Smooth muscle cell (in vitro differentiated cells): ENCODE measurements at regions not wholly inside any gene's neighbourhood (a gene's known extent, or its start where the extent isn't known, plus 50 kb on each side); places are given as distances from the start of the nearest gene placed in this dataset.

ENCODE experiments used
- DNase-seq: peaks from one replicate; lab custom pipeline; 2025; ENCODE audit not compliant: unreplicated experiment; lab: John Stamatoyannopoulos, UW
- H2AFZ ChIP-seq: fragments of 200-600 bp; sonication (generic); 2 replicates; pipeline ENCODE4 v1.6.0; 2016; ENCODE audit warnings: antibody characterized with exemption, low read depth, mild to moderate bottlenecking
- H3F3A ChIP-seq: fragments of 200-600 bp; sonication (generic); 2 replicates; pipeline ENCODE4 v1.6.0; 2017; ENCODE audit warnings: antibody characterized with exemption, low read depth
- H3K27ac ChIP-seq: fragments of 200-600 bp; sonication (generic); 2 replicates; pipeline ENCODE4 v1.5.1; 2016; ENCODE audit warnings: low read depth, mild to moderate bottlenecking
- H3K27me3 ChIP-seq: fragments of 200-600 bp; sonication (generic); 2 replicates; pipeline ENCODE4 v1.6.1; 2016; ENCODE audit warnings: low read depth, mild to moderate bottlenecking
- H3K36me3 ChIP-seq: fragments of 200-600 bp; sonication (generic); 2 replicates; pipeline ENCODE4 v1.5.1; 2016; ENCODE audit warnings: low read depth
- H3K4me1 ChIP-seq: fragments of 200-600 bp; sonication (generic); 2 replicates; pipeline ENCODE4 v1.5.1; 2016; ENCODE audit warnings: low read depth
- H3K4me2 ChIP-seq: fragments of 200-600 bp; sonication (generic); 2 replicates; pipeline ENCODE4 v1.6.0; 2016; ENCODE audit warnings: mild to moderate bottlenecking
- H3K4me3 ChIP-seq: fragments of 200-600 bp; sonication (generic); 2 replicates; pipeline ENCODE4 v1.5.1; 2016; ENCODE audit warnings: mild to moderate bottlenecking
- H3K79me2 ChIP-seq: fragments of 200-600 bp; sonication (generic); 2 replicates; pipeline ENCODE4 v1.6.0; 2016; ENCODE audit warnings: low read depth, mild to moderate bottlenecking
- H3K9ac ChIP-seq: fragments of 200-600 bp; sonication (generic); 2 replicates; pipeline ENCODE4 v1.6.0; 2016; ENCODE audit warnings: low read depth
- H3K9me3 ChIP-seq: fragments of 200-600 bp; sonication (generic); replicated peaks from 2 replicates; pipeline ENCODE4 v1.5.1; 2016; ENCODE audit warnings: low read depth
- H4K20me1 ChIP-seq: fragments of 200-600 bp; sonication (generic); 2 replicates; pipeline ENCODE4 v1.6.0; 2016; ENCODE audit warnings: low read depth
- CTCF ChIP-seq: fragments of 200-600 bp; sonication (generic); IDR thresholded peaks from 2 replicates; pipeline ENCODE4 v1.5.1; 2017; ENCODE audit warnings: borderline replicate concordance, mild to moderate bottlenecking, antibody characterized with exemption; ENCODE audit not compliant: insufficient read depth, poor library complexity, severe bottlenecking
- WGBS: methylation state at CpG from one replicate; pipeline ENCODE4 v1.1.7; 2016; ENCODE audit warnings: low lambda C conversion rate; 5-methylcytosine and 5-hydroxymethylcytosine counted together

- TF ChIP-seq CTCF = no peak
- DNase-seq = no peak
- H3K36me3 ChIP-seq = no peaks in the 10 kb centered on the region
- no peak overlapping the region for H3K4me2 ChIP-seq
- no peaks in the 10 kb centered on the region for H3K4me1 ChIP-seq
- H3K4me3 ChIP-seq = no peak overlapping the region
- no peaks in the 10 kb centered on the region for H3K9me3 ChIP-seq
- no peak overlapping the region for H3K9ac ChIP-seq
- no peaks in the 10 kb centered on the region for H4K20me1 ChIP-seq
- no peak overlapping the region for H3K27ac ChIP-seq
- peaks cover 3% of the 10 kb centered on the region for H3K27me3 ChIP-seq
- WGBS = 73% methylated on average over 9 of the region's 10 CpGs
- H3K79me2 ChIP-seq = no peaks in the 10 kb centered on the region
- H3F3A ChIP-seq = no peaks in the 10 kb centered on the region
- no peak overlapping the region for H2AFZ ChIP-seq
Measured at GRCh38 chr16:50858877-50859627, 117.2 kb downstream of the CYLD start.

GRCh38 chr16:50858376-50858775 is 116.5 kb downstream of the CYLD start:
- TF ChIP-seq CTCF = no peak
- H3K4me2 ChIP-seq = no peak overlapping the region
- WGBS = 87% methylated on average over 6 of the region's 6 CpGs

GRCh38 chr16:50857881-50858280 is 116.0 kb downstream of the CYLD start:
- Histone ChIP-seq H3K4me3 (no peak overlapping the region), H3K27me3 (peaks cover 3% of the 10 kb centered on the region), H3K4me1 (no peaks in the 10 kb centered on the region), H3K9me3 (no peaks in the 10 kb centered on the region), H3F3A (no peaks in the 10 kb centered on the region), H3K4me2 (no peak overlapping the region), H3K9ac (no peak overlapping the region), H3K79me2 (no peaks in the 10 kb centered on the region), H3K27ac (no peak overlapping the region), H2AFZ (no peak overlapping the region), H4K20me1 (no peaks in the 10 kb centered on the region), H3K36me3 (no peaks in the 10 kb centered on the region)
- no peak for TF ChIP-seq CTCF
- DNase-seq = no peak
- 96% methylated on average over 5 of the region's 5 CpGs for WGBS

More at GRCh38 chr16:50858376-50858775, 116.5 kb downstream of the CYLD start:
- H3F3A ChIP-seq = no peaks in the 10 kb centered on the region
- no peak for DNase-seq
- no peak overlapping the region for H2AFZ ChIP-seq
- no peak overlapping the region for H3K4me3 ChIP-seq
- H3K79me2 ChIP-seq = no peaks in the 10 kb centered on the region
- H3K27me3 ChIP-seq = peaks cover 3% of the 10 kb centered on the region
- H3K4me1 ChIP-seq = no peaks in the 10 kb centered on the region
- H3K9me3 ChIP-seq = no peaks in the 10 kb centered on the region
- H4K20me1 ChIP-seq = no peaks in the 10 kb centered on the region
- no peaks in the 10 kb centered on the region for H3K36me3 ChIP-seq
- H3K9ac ChIP-seq = no peak overlapping the region
- H3K27ac ChIP-seq = no peak overlapping the region

GRCh38 chr16:50856991-50857390 is 115.1 kb downstream of the CYLD start:
- TF ChIP-seq CTCF = no peak

More at GRCh38 chr16:50856991-50857390, 115.1 kb downstream of the CYLD start:
- H3K27me3 ChIP-seq = peaks cover 9% of the 10 kb centered on the region
- 85% methylated on average over 2 of the region's 2 CpGs for WGBS
- H3K4me3 ChIP-seq = no peak overlapping the region
- no peaks in the 10 kb centered on the region for H3K4me1 ChIP-seq
- no peak overlapping the region for H3K9ac ChIP-seq
- H3K36me3 ChIP-seq = no peaks in the 10 kb centered on the region
- DNase-seq = no peak
- H3K27ac ChIP-seq = no peak overlapping the region
- no peaks in the 10 kb centered on the region for H4K20me1 ChIP-seq
- H3K9me3 ChIP-seq = no peaks in the 10 kb centered on the region
- H3K4me2 ChIP-seq = no peak overlapping the region
- no peaks in the 10 kb centered on the region for H3K79me2 ChIP-seq
- H3F3A ChIP-seq = no peaks in the 10 kb centered on the region
- H2AFZ ChIP-seq = no peak overlapping the region
